HepG2 (cell line): ENCODE measurements at regions not wholly inside any gene's neighbourhood (a gene's known extent, or its start where the extent isn't known, plus 50 kb on each side); places are given as distances from the start of the nearest gene placed in this dataset.

Source experiments
- ATF7 ChIP-seq, 2 experiments: fragments of 450-650 bp in 1 of 2; sonication (generic) in 1 of 2; formaldehyde crosslinking in 1 of 2; IDR thresholded peaks; 2 replicates each; pipeline versions ENCODE4 v1.4.0 to v1.6.1; 2016 to 2020; ENCODE audit warnings: antibody characterized with exemption in 1 of 2, mild to moderate bottlenecking in 1 of 2, missing genetic modification reagents in 1 of 2
- EZH2 ChIP-seq: conservative IDR thresholded peaks from 2 replicates; pipeline ENCODE4 v1.6.1; 2012; ENCODE audit warnings: mild to moderate bottlenecking, low read depth, low read length, moderate library complexity
- GLI4 ChIP-seq: sonication (generic); formaldehyde crosslinking; IDR thresholded peaks from 2 replicates; pipeline ENCODE4 v1.5.1; 2020; ENCODE audit warnings: missing genetic modification reagents, mild to moderate bottlenecking, moderate library complexity, borderline replicate concordance
- MAZ ChIP-seq, 2 experiments: sonication (generic) in 1 of 2; formaldehyde crosslinking in 1 of 2; IDR thresholded peaks; 2 replicates each; pipeline versions ENCODE4 v1.5.0 to v1.6.1; 2012 to 2020; ENCODE audit warnings: low read depth in 2 of 2, mild to moderate bottlenecking in 2 of 2, borderline replicate concordance in 1 of 2, improper control_type of control experiment in 1 of 2, low read length in 1 of 2, missing genetic modification reagents in 1 of 2, moderate library complexity in 1 of 2
- POLR2A ChIP-seq, 2 experiments: IDR thresholded peaks; 2 replicates each; pipeline ENCODE4 v1.6.1; 2011; ENCODE audit warnings: low read depth in 2 of 2, low read length in 2 of 2, mild to moderate bottlenecking in 1 of 2, moderate library complexity in 1 of 2; ENCODE audit not compliant: insufficient read depth in 1 of 2
- SIN3A ChIP-seq: IDR thresholded peaks from 2 replicates; pipeline ENCODE4 v1.6.1; 2011; ENCODE audit warnings: low read depth, mild to moderate bottlenecking, control low read depth, low read length, borderline replicate concordance
- ZBTB49 ChIP-seq: sonication (generic); formaldehyde crosslinking; IDR thresholded peaks from 2 replicates; pipeline ENCODE4 v1.4.0; 2020; ENCODE audit warnings: missing genetic modification reagents, borderline replicate concordance
- ZNF232 ChIP-seq: sonication (generic); formaldehyde crosslinking; IDR thresholded peaks from 2 replicates; pipeline ENCODE4 v1.4.0; 2020; ENCODE audit warnings: missing genetic modification reagents, borderline replicate concordance
- ZNF780A ChIP-seq: sonication (generic); formaldehyde crosslinking; IDR thresholded peaks from 2 replicates; pipeline ENCODE4 v1.8.0; 2022; ENCODE audit warnings: mild to moderate bottlenecking, missing genetic modification reagents, moderate library complexity
- TF ChIP-seq, protein P1 (sequence below): sonication (generic); formaldehyde crosslinking; IDR thresholded peaks from 2 replicates; pipeline ENCODE4 v1.4.0; 2020; ENCODE audit warnings: mild to moderate bottlenecking, missing genetic modification reagents

DNA sequence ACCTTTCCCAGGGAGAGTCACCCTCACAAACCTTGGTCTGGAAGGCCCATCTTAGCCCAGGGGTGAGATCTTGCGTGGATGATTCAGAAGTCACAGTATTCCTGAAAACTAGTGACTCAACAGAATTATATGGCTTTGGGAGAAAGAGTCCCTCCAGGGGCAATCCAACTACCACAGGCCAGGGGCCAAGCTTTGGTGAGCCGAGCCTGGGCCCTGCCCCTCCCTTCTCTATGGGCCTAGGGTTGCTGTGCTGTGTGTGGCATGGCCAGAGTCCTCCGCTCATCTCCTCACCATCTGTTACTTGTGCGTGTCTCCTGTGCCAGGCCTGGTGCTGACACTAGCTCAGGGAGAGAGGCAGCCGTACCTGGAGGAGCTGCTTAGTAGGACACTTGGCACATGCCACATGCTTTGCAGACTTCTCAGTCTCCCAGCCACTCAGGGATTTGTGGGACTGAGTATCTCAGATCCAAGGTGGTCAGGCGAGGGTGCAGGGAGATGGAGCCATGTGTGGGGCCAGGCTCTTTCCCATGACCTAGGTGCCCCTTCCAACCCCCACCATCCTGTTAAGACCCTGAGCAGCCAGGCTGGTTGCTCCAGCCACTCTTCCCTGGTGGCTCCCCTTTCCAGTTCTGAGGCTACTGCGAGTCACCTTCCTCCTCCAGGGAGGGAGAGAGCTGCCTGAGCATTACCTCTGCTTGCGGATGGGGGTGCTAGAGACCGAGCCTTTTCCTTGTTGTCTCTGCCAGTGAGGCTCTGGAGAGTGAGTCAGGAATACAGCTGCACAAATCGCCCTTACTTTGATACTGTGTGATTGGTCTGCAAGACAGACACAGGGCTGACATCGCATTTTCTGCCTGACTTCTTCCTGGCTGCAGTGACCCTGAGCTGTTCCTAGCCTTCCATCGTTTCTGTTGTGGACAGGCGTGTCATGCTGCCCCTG is 94.1 kb downstream of the SLC25A47 start:
- TF ChIP-seq ZBTB49 (no peak), ZNF232 (CRISPR knock-in tag) (no peak), POLR2A (IDR thresholded peaks at IDR 0.05; ENCODE audit: insufficient read depth in 1 of 2, low read depth in 2 of 2, low read length in 2 of 2) (no peak), EZH2 (no peak), ZNF780A (CRISPR knock-in tag) (no peak), SIN3A (no peak), GLI4 (CRISPR knock-in tag) (no peak), MAZ (IDR thresholded peaks at IDR 0.05; ENCODE audit: borderline replicate concordance, low read depth, low read length) (no peak), MAZ (CRISPR knock-in tag; IDR thresholded peaks at IDR 0.05; ENCODE audit: low read depth) (no peak), ATF7 (IDR thresholded peaks at IDR 0.05) (no peak), ATF7 (CRISPR knock-in tag; IDR thresholded peaks at IDR 0.05) (no peak)
- TF ChIP-seq, protein P1, sequence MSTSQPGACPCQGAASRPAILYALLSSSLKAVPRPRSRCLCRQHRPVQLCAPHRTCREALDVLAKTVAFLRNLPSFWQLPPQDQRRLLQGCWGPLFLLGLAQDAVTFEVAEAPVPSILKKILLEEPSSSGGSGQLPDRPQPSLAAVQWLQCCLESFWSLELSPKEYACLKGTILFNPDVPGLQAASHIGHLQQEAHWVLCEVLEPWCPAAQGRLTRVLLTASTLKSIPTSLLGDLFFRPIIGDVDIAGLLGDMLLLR (CRISPR knock-in tag) = no peak
